DMS 273 (cell line): ENCODE measurements at regions not wholly inside any gene's neighbourhood (a gene's known extent, or its start where the extent isn't known, plus 50 kb on each side); places are given as distances from the start of the nearest gene placed in this dataset.

ENCODE experiments used
- DNase-seq: peaks from one replicate; lab custom pipeline; 2025; ENCODE audit not compliant: unreplicated experiment; lab: John Stamatoyannopoulos, UW

DNA sequence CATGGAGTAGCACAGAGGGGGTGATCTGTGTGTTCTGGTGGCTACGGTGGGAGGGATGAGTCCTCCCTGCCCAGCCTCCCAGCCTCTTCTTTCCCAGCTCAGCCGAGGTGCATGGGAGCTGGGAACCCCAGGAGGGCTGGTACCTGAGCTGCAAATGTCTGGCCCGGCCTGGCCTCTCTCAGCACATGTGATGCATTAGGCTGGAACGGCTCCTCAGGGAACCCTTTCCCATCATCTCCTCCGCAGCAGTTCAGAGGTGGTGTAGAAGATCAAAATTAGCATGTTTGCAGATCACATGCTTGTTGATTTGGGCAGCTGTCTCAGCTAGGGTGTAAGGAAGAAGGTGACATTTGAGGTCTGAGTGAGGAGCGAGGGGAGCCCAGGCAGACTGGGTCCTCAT lies 126.6 kb downstream of the EMX2 start:
- no peak for DNase-seq

DNA sequence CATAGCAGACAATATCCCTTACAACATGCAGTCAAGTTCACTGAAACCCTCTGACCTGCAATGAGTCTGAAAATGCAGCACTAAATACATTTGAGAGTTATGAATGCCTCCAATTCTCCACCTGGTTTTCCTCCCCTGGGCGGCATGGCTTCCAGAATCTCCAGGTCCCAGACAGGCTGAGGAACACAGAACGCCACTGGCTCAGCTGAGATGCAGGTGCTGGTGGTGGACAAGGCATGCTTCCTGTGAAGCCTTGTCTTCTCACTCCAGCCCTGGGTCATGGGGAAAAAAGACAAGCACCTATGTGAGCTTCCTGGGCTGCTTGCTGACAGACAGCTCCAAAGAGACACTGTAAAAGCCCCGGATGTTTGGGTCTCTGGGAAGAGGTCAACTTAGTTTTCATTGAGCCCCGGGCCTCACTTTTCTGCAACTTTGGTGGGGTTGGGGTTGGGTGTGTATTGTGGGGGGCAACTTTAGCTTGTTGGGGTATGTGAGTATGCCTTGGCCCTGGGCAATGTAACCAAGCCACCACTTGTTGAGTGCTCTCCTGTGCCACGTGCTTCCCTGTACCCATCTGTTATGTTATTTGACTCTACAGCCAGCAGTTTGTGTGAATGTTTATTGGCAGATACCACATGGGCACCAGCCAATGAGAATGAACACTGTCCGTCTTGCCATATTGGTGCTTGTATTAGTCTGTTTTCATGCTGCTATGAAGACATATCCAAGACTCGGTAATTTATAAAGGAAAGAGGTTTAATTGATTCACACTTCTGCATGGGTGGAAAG lies 127.8 kb downstream of the EMX2 start:
- peak; percentile 55 for DNase-seq

DNA sequence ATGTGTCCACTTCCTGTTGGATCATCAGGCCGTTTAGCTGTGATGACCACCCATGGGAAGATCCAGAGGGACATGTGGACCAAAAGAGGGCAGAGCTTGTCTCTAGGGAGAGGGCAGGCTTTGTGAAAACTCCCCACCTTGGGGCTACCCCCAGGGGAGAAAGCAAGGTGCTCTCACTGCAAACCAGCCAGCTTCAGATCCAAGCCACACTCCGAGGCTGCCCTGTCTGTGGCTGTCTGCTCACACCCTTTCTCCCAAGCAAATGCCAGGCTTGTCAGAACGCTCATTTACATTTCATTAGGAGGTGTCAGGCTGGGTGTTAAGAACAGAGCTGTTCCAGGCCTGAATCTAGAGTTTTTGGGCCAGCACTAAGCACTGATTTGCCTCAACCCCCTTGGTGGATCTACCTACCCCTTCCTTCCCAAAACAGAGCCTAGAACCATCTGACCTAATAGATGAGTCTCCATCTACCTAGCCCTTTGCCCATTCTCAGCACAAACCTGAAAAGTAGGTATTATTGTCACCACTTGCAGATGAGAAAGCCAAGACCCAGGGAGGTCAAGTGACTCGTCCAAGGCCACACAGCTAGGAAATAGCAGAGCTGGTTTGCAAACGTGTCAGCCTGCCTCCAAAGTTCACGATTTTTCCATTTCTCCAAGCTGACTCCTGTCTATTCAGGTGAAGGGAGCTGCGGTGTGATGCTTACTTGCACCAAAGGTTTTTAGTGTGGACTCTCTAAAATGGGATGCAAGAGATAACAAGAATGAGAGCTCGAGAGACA lies 130.9 kb downstream of the EMX2 start:
- DNase-seq, result no peak

DNA sequence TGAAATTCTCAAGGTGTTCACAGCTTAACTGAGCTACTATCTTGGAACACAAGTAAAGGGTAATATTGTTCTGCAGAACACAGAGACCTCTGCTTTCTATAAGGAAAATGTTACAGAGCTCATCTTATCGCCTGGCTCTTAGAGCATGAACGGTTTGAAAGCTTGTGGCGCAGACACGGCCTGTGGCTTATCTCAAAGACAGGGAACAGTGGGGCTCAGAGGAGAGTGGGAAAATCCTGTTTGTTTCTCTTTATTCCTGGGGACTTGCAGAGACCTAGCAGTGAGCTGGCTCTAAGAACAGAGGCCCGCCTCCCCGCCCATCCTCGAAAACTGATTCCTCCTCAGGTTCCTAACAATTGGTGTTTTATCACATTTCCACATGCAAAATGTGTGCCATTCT lies 131.7 kb downstream of the EMX2 start:
- DNase-seq, result no peak

DNA sequence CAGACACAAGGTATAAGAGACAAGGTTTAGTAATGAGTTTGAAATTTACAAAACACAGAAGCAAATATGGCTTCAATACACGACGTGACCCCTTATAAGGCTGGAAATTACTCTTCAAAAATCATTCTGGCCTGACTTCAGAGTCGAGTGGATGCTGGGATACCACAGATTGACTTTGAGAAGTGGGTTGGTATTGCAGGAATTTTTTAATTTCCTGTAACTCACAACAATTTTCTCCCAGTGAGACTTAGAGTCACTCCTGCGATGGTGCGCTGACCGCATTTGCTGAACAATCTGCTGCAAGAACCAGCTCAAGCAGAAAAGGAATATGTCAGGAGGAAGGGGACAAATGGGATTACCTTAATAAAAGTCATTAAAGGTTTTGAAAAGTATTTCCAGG lies 132.1 kb downstream of the EMX2 start:
- DNase-seq, result no peak

DNA sequence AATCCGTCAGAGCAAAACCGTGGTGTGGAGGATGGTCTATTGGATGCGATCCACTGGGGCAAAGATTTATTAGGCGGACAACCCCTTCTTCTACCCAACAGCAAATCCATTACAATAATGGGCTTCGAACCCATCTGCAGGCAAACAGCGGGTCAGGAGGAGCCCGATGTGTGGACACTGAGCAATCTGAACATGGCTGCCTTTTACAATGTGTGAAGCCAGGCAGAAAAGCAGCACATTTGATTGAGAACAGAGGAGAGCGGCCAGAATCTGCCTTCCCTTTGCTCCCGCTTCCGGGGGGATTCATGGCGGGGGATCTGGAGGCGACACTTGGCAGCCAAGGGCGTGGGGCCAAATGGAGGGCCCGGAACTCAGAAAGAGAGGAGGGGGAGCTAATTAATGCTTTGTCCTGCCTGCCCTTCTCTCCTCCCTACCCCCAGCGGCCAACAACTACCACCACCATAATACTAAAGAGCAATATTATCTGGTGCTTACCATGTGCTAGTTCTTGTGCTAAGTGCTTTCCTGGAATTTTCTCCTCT lies 133.0 kb downstream of the EMX2 start:
- no peak for DNase-seq

DNA sequence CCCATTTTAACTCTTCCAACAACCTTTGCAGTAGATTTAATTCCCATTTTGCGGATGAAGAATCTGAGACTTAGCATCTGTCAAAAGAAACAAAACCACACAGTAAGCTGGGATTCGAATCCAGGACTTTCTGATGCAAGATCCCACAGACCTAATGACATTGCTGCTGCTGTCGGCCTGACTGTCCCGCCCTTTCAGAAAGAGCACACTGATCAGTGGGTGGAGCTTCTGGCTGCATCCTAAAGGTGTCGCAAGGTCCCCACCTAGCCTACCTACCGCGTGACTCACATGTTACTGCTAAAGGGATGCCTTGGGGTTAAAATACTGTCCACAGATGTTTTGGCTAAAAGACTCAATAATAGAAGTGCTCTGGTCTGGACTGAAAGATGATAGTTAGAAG lies 134.7 kb downstream of the EMX2 start:
- DNase-seq, result no peak

DNA sequence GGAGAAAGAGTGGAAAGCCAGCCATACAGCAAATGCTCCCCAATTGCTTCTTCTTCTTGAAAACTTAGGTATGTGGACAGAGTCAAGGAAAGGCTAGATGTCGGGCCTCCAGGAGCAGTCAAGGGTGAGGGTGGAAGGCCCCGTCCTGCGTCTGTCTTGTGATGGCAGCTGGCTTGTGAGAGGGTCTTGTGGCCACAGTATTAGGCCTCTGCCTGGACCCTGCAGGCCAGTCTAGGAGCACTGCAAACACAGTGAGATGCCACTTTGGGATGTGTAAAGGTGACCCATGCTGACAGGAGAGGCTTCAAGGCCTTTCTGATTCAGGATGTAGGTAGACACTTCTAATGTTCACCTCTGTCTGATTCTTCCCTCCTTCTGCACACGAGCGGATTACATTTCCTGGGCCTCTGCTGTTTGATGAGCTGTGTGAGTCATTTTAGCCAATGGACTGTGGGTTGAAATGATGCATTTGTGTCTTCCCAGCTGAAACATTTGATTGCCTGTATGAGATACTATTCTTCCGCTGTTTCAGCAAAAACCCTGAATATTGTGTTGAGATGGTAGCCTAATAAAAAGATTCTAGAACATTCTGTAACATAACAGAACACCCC lies 135.4 kb downstream of the EMX2 start:
- no peak for DNase-seq

DNA sequence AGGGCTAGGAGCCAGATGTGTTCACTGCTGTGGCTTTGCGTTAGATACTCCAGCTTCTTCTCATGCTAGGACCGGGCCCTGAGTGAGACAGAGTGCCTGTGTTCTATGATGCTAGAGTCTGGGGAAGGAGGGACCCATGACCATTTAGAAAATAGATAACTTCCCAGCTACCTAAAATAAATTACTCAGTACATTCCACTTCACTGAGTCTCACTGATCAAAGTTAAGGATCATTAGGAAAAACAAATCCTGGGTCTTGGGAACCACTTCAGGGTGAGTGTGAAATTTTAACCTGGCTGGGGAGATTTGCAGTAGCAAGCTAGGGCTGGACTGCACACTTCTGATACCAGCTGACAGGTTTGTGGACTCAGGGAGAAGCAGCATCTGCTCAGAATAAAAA lies 138.1 kb downstream of the EMX2 start:
- peak; percentile 15 for DNase-seq

DNA sequence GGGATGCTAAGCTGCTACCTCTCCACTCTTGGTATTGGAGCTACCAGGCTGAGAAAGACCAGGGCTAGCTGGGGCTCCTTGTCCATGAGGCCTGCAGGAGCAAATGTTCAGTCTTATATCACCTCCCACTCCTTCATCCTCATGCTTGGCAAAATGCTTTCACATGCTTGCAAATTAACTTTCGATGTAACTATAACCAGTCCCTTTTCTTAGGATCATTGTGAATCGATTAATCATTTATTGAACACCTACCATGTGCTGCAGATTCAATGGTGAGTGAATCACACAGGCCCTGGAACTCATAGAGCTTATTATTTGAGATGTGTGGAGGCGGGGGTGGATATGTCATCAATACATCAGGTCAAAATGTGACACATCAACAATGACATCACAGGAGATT lies 138.6 kb downstream of the EMX2 start:
- no peak for DNase-seq

DNA sequence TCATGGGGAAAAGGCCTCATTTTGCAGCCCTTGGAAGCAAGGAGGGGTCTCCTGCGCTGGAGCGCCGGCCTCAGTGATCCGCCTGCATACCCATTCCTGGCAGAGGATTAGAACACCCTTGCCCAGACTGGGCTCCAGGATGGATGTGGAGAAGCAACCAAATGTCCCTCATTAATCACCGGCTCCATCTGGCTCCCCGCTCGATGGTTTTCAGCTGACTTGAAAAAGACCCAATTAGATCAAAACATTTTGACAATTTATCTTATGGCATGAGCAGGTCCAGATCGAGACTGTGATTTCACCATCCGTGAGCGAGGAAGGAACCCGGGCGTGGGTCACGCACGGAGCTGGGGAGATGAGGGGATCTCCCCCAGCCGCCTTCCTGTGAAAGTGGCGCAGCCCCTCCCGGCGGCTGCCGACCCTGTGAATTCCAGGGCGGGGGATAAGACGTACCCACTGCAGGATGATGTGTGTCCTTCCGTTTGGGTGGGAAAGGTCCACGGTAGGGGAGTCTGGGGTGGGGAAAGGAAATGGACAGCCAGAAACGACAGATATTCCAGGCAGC lies 141.6 kb downstream of the EMX2 start:
- peak; percentile 17 for DNase-seq

DNA sequence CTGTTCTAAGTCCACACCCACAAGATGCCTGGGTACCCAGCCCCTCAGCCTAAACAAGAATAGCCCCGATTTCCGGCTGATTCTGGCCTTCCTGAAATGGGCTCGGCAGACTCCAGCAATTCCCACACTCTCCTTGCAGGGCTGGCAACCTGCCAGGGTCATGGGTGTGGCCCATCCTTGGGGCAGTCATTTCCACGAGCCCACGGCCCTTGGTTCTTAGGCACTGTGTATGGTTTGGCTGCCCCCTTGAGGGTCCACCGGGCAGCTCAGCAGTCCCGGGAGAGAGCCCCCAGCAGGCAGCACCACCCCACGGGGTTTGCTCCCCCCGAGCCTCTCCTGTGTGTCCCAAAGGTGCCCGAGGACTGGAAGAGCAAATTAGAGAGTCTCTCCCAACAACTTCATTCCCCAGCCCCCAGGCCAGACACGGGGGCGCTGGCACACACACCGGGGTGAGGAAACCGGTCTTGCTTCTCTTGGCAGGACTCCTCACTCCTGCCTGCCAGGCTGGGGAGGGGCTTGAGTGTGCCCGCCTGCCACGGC lies 142.2 kb downstream of the EMX2 start:
- DNase-seq, result peak; percentile 73

DNA sequence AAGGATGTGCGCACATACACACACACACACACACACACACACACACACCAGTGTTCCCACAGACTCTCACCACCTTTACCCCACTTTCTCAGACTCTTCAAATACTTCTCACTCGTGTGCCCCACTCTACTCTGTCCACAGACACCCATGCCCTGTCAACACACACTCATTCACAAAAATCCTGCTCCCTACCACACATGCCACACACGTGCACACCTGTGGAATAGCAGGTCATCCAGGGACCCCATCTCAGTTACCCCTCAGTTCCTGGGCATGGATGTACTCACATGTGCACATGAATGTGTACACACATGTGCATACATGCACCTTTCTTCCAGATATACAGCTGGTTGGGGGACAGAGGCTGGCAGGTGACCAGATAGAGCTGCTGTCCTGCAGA lies 142.9 kb downstream of the EMX2 start:
- DNase-seq, result no peak

DNA sequence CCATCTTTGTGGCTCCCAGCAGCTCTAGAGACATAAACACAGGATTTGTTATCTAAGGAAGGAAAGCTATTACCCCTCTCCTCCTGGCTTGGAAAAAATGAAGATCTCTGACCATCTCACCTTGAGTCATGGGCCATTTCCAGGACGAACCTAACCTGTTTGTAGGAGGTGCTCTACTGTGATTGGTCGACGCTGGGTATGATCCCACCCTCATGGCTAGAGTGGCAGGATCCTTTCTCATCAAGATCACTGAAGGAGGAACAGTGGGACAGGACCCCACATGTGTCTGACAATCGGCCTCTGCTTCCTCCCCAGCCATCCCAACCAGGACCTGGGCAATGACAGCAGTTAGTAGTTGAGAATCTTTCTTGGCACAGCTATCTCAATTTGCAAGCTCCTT lies 144.1 kb downstream of the EMX2 start:
- DNase-seq, result no peak

DNA sequence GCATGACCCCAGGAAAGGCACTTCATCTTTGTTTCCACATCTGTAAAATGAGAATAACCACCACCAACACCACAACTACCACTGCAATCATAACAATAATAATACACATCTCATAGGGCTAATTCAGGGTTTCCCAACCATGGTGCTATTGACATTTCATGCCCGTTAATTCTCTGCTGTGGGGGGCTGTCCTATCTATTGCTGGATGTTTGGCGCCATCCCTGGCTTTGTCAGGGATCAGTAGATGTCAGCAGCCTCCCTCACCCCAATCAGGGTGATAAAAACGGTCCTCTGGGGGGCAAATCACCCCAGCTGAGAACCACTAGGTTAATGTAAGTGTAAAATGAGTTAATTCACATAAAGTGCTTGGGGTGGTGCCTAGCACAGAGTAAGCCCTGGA lies 145.8 kb downstream of the EMX2 start:
- no peak for DNase-seq

DNA sequence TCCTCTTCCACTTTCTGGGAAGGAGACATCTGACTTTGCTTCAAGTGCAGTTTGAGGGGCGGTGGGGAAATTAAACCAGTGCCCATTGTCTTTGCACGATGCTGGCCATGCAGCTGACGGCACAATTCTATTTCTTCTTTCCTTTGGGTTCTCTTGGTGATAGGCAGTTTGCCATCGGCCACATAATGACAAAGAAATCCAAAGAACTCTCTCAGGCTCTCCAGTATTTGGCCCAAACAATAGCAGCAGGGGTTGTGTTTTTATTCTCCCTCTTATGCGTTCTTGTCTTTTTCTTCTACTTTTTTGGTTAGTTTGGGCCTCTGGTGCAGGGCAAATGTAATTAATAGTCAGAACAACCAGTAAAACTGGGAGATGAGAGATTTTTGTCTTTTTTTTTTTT lies 147.0 kb downstream of the EMX2 start:
- no peak for DNase-seq

DNA sequence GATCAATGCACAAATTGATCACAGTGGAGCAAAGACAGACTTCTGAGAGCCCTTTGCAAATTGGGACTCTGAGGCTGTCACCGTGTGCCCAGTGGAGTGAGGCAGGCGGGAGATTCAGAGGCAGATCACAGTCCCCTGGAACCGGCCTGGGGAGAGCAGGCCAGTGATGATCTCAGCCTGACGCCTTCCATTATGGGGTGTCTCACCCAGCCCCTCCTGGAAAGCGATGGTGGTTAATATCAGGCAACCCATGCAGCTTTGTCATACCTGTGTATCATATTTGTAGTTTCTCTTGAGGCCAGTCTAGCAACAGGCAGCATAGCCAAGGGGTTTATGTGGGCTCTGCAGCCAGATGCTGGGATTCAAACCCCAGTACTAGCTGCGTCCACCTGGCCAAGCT lies 147.8 kb downstream of the EMX2 start:
- no peak for DNase-seq

DNA sequence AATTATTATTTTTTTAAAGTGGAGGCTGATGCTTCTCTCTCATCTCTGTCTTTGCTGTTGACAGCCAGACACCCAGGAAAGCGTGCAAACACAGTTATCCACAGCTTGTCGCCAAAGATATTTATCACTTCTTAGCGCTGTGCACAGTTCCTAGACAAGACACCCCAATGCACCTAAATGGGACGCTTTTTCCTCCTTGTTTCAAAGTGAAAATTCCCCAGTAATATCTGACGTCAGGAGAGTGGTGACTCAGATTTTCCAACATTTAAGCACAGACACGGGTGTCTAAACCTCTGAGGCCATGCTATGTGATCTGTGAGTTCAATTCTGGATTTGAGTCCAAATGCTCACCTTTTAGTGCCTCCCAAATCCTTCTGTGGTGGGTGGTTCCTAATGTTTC lies 151.6 kb downstream of the EMX2 start:
- DNase-seq, result no peak

DNA sequence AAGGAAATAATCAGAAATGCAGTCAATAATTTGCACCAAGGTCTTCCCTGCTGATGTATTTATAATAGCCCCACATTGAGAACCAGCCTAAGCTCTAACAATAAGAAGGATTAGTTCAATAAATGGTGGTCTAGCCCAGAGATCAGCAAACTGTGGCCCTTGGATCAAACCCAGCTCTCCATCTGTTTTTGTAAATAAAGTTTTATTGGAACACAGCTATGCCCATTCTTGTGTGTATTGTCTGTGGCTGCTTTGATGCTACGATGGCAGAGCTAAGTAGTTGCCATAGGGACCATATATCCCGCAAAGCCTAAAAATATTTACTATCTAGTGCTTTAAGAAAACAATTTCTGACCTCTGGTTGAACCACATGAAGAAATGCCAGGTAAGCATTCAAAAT lies 154.9 kb downstream of the EMX2 start:
- DNase-seq, result no peak

DNA sequence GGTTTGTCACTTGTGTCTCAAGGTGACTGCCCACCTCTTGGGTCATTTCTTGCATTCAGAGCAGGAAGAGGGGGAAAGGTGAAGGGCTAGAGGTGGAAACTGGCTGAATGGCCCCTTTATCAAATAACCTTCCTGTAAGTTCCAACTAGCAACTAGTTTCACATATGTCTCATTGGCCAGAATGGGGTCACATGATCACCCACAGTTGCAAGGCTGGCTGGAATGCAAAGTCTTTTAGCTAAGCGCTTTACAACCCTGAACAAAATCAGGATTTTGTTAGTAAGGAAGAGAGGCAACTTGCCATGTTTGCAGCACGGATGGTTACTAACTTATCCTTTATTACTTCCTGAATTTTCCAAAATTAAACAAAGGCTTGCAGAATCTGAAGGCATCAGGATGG lies 156.3 kb downstream of the EMX2 start:
- no peak for DNase-seq

DNA sequence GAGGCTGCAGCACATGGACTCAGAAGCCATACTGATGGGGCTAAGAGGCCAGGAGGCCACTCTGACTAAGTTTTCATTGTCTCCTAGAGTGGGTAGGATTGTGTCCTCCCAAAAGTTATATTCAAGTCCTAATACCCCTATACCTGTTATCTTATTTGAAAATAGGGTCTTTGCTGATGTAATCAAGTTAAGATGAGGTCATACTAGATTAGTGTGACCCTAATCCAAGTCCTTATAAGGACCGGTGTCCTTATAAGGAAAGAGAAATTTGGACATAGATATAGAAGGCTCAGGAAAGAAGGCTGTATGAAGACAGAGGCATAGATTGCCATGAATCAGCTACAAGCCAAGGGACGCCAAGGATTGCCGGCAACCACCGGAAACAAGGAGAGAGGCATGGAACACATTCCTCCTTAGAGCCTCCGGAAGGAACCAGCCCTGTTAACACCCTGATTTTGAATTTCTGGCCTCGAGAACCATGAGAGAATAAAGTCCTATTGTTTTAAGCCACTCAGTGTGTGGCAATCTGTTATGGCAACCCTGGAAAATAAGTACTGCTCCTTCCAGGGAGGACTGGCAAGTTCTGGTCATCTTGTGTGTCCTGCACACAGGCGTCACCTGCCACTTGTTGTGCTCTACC lies 157.0 kb downstream of the EMX2 start:
- DNase-seq, result no peak
